ENCODE measurements at regions not wholly inside any gene's neighbourhood (a gene's known extent, or its start where the extent isn't known, plus 50 kb on each side); places are given as distances from the start of the nearest gene placed in this dataset.
"Not testable (repeated sequence)": the region's sequence is repeated elsewhere in the genome, so short reads cannot be mapped to it uniquely, and the experiment has no call there.

DNA sequence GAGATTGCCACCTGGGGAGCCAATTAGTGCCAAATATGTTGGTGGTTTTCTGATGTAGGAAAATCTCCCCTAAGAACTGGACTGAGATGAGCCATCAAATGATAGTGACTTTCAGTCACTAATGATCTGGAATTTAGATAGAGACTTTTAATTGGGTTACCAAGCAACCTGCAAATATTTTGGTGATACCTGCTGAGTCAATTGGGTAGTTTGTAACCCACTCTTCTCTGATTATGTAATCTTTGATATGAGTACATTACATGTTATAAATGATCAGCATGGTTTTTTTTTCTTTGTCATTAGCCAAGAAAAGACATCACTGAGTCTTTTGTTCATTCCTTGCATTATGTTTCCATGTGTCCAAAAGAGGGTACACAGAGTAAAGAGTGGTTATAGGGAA lies 177.5 kb downstream of the SPDYE17 start:
- H3K9me3 ChIP-seq (ENCODE audit: control insufficient read depth in 1 of 2, low read length in 2 of 2); POLR2A ChIA-PET (ENCODE audit: partially characterized antibody); H3K4me1 Mint-ChIP-seq; H3K27ac Mint-ChIP-seq; intact Hi-C loops (cut with micrococcal nuclease); DNase-seq; H3K4me1 ChIP-seq (ENCODE audit: insufficient read depth, low read length); H3K27me3 ChIP-seq (ENCODE audit: insufficient read depth, low read length); H3K36me3 ChIP-seq (ENCODE audit: insufficient read depth, low read length); H3K9me3 Mint-ChIP-seq; CTCF ChIA-PET (ENCODE audit: partially characterized antibody); H3K27me3 Mint-ChIP-seq; H3K27ac ChIP-seq (ENCODE audit: low read depth, low read length); H3K4me3 ChIP-seq (ENCODE audit: low read length in 2 of 2); H3K4me3 Mint-ChIP-seq; H3K36me3 Mint-ChIP-seq: not testable (repeated sequence)

DNA sequence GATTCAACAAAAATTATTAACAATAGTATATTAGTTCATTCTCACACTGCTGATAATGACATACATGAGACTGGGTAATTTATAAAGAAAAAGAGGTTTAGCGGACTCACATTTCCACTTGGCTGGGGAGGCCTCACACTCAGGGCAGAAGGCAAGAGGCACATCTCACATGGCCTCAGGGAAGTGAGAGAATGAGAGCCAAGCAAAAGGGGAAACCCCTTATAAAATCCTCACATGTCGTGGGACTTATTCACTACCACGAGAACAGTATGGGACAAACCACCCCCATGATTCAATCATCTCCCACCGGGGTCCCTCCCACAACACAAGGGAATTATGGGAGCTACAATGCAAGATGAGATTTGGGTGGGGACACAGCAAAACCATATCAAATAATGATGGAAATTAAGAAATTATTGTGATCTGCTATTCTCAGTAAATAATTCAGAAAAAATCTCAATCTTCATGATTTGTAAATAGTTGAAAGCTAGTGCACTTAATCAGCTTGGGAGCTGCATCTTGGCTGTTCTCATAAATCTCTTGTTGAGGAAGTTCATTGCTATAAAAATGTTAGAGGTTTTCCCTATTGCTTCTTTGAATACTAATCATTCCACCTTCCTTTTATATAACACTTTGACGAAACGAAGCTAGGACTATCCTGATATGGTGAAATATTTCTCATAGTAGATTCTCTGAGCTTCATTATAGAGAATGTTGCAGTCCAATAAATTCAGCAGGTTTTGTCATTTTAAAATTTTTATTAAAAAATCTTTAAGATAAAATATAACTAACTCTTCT lies 179.2 kb downstream of the SPDYE17 start:
- H3K36me3 Mint-ChIP-seq; H3K4me3 Mint-ChIP-seq; H3K9me3 Mint-ChIP-seq; H3K27me3 Mint-ChIP-seq; intact Hi-C loops (cut with micrococcal nuclease); POLR2A ChIA-PET (ENCODE audit: partially characterized antibody); H3K27ac Mint-ChIP-seq; H3K36me3 ChIP-seq (ENCODE audit: insufficient read depth, low read length); H3K4me1 ChIP-seq (ENCODE audit: insufficient read depth, low read length); H3K4me3 ChIP-seq (ENCODE audit: low read length in 2 of 2); H3K27me3 ChIP-seq (ENCODE audit: insufficient read depth, low read length); H3K4me1 Mint-ChIP-seq; CTCF ChIA-PET (ENCODE audit: partially characterized antibody); H3K9me3 ChIP-seq (ENCODE audit: control insufficient read depth in 1 of 2, low read length in 2 of 2); H3K27ac ChIP-seq (ENCODE audit: low read depth, low read length); DNase-seq: not testable (repeated sequence)

DNA sequence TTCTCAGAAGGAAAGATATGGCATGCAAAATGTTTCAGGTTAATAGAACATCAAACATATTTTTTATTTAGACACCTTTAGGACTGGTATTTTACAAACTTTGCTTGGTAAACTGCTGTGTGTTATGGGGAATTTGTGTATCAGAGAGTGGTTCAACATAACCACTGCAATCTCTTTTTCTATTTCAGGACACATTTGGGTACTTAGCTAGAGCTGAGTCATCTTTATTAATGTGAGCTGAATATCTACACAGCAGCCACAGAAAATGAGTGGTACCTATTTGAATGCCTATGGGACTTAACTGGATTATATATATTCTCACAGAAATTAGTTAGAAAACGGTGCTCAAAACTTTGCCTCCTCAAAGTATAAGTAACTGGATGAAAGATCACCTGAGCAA lies 179.8 kb downstream of the SPDYE17 start:
- CTCF ChIA-PET (ENCODE audit: partially characterized antibody); H3K4me3 Mint-ChIP-seq; H3K27ac Mint-ChIP-seq; H3K4me1 Mint-ChIP-seq; intact Hi-C loops (cut with micrococcal nuclease); H3K4me1 ChIP-seq (ENCODE audit: insufficient read depth, low read length); H3K9me3 Mint-ChIP-seq; H3K27ac ChIP-seq (ENCODE audit: low read depth, low read length); H3K4me3 ChIP-seq (ENCODE audit: low read length in 2 of 2); H3K36me3 Mint-ChIP-seq; POLR2A ChIA-PET (ENCODE audit: partially characterized antibody); H3K27me3 ChIP-seq (ENCODE audit: insufficient read depth, low read length); H3K9me3 ChIP-seq (ENCODE audit: control insufficient read depth in 1 of 2, low read length in 2 of 2); DNase-seq; H3K36me3 ChIP-seq (ENCODE audit: insufficient read depth, low read length); H3K27me3 Mint-ChIP-seq: not testable (repeated sequence)

DNA sequence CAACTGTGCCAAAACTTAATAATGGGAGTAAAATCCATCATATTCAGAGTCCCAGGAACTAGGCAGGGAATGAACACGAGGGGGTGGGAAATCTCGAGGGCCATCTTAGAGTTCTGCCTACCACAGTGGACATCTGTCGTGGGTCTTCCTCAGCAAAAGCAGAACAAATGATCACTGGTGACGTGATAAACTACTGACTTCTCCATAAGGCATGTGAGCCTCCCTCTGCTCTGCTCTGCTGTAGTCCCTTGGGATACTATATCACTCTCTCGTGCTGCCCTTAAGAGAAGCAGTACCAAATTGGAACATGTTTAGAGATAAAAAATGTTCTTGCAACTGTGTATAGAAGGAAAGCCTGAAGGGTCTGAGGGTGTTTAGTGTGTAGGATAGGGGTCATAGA lies 180.5 kb downstream of the SPDYE17 start:
- H3K36me3 ChIP-seq (ENCODE audit: insufficient read depth, low read length); H3K4me3 Mint-ChIP-seq; H3K27me3 ChIP-seq (ENCODE audit: insufficient read depth, low read length); H3K9me3 Mint-ChIP-seq; H3K4me3 ChIP-seq (ENCODE audit: low read length in 2 of 2); H3K9me3 ChIP-seq (ENCODE audit: control insufficient read depth in 1 of 2, low read length in 2 of 2); H3K36me3 Mint-ChIP-seq; DNase-seq; intact Hi-C loops (cut with micrococcal nuclease); POLR2A ChIA-PET (ENCODE audit: partially characterized antibody); H3K27ac Mint-ChIP-seq; H3K4me1 Mint-ChIP-seq; H3K27ac ChIP-seq (ENCODE audit: low read depth, low read length); H3K4me1 ChIP-seq (ENCODE audit: insufficient read depth, low read length); CTCF ChIA-PET (ENCODE audit: partially characterized antibody); H3K27me3 Mint-ChIP-seq: not testable (repeated sequence)

DNA sequence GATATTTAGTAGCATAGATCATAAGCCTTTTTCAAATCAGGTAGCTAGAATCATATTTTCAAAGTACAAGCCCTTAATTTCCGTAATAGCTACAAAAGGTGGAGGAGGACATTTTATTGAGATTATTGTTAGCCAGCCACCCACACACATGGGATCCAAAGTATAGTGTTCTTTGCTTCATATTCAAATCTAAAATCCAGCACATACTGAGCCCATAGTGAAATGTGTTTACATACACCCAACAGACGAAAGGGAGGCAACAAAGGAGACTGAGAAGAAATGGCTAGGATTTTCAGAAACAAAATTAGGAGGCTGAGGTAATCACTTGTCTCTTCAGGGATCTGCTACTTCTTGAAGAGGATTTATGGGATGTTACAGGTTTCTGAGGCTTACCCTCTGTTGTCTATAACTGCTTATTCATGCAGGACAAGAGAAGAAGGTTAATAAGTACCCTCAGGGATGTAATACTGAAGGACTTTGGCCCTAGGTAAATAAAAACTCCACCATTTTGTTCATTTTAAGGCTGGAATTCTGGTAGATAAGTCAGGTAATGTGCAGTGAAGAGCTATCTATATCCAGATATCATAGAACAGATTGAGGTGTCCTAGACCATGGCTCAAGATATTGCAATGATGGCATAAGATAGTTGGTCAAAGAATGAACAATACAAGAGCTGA lies 182.1 kb downstream of the SPDYE17 start:
- intact Hi-C loops (cut with micrococcal nuclease); DNase-seq; H3K9me3 Mint-ChIP-seq; H3K4me3 Mint-ChIP-seq; H3K27me3 Mint-ChIP-seq; H3K27ac ChIP-seq (ENCODE audit: low read depth, low read length); POLR2A ChIA-PET (ENCODE audit: partially characterized antibody); H3K36me3 ChIP-seq (ENCODE audit: insufficient read depth, low read length); H3K4me1 Mint-ChIP-seq; H3K9me3 ChIP-seq (ENCODE audit: control insufficient read depth in 1 of 2, low read length in 2 of 2); H3K4me1 ChIP-seq (ENCODE audit: insufficient read depth, low read length); H3K27me3 ChIP-seq (ENCODE audit: insufficient read depth, low read length); H3K4me3 ChIP-seq (ENCODE audit: low read length in 2 of 2); H3K27ac Mint-ChIP-seq; CTCF ChIA-PET (ENCODE audit: partially characterized antibody); H3K36me3 Mint-ChIP-seq: not testable (repeated sequence)

DNA sequence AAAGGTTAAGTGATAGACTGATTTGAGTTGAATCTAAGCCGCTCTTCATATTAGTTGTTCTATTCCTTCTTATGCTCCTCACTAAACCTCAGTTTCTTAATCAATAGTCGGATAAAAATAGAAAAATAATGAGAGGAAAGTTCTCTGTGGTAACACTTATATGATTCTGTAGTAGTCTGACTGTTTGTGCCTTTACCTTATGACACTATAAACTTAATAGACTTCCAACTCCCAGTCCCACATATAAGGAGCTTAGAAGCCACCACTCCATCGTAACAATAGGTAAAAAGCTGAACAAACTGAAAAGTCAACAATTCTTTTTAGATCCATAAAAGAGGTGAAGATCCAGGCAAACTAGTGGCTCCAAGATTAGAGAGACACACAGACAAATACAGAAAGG lies 192.3 kb downstream of the SPDYE17 start:
- H3K4me1 Mint-ChIP-seq; H3K27ac Mint-ChIP-seq; POLR2A ChIA-PET (ENCODE audit: partially characterized antibody); intact Hi-C loops (cut with micrococcal nuclease); CTCF ChIA-PET (ENCODE audit: partially characterized antibody); H3K4me1 ChIP-seq (ENCODE audit: insufficient read depth, low read length); H3K36me3 ChIP-seq (ENCODE audit: insufficient read depth, low read length); H3K27me3 ChIP-seq (ENCODE audit: insufficient read depth, low read length); H3K4me3 ChIP-seq (ENCODE audit: low read length in 2 of 2); H3K4me3 Mint-ChIP-seq; H3K27ac ChIP-seq (ENCODE audit: low read depth, low read length); H3K36me3 Mint-ChIP-seq; DNase-seq; H3K9me3 ChIP-seq (ENCODE audit: control insufficient read depth in 1 of 2, low read length in 2 of 2): not testable (repeated sequence)
- H3K9me3 Mint-ChIP-seq = peaks cover 0 to 25% (median 10%) of the 10 kb centered on the region in 8 donors
- peaks cover 8 to 10% of the 10 kb centered on the region in 2 donors for H3K27me3 Mint-ChIP-seq

DNA sequence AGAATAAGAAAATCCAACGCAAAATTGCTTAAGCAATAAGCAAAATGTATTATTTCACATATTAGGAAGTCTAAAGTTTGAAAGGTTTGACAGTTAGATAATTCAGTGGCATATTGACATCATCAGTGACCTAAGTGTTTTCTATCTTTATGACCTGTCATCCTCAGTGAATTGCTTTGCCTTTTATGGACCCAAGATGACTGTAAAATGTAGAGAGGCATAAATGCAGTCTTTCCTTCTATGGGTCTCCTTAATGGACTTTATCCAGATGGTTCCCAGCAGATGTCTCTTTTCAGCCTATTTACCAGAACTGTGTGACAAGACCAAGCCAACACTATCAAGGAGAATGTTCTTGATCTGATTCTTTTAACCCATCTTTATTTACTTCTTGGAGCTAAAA lies 192.9 kb downstream of the SPDYE17 start:
- H3K4me3 Mint-ChIP-seq; H3K4me3 ChIP-seq (ENCODE audit: low read length in 2 of 2); CTCF ChIA-PET (ENCODE audit: partially characterized antibody); H3K27ac ChIP-seq (ENCODE audit: low read depth, low read length); H3K27ac Mint-ChIP-seq; H3K36me3 Mint-ChIP-seq; H3K36me3 ChIP-seq (ENCODE audit: insufficient read depth, low read length); DNase-seq; H3K27me3 ChIP-seq (ENCODE audit: insufficient read depth, low read length); H3K4me1 Mint-ChIP-seq; POLR2A ChIA-PET (ENCODE audit: partially characterized antibody); H3K4me1 ChIP-seq (ENCODE audit: insufficient read depth, low read length); intact Hi-C loops (cut with micrococcal nuclease); H3K9me3 ChIP-seq (ENCODE audit: control insufficient read depth in 1 of 2, low read length in 2 of 2): not testable (repeated sequence)
- Mint-ChIP-seq H3K27me3 (peaks cover 8 to 10% of the 10 kb centered on the region in 2 donors), H3K9me3 (peaks cover 0 to 25% (median 10%) of the 10 kb centered on the region in 8 donors)
